Loucy (cell line): ENCODE measurements at regions not wholly inside any gene's neighbourhood (a gene's known extent, or its start where the extent isn't known, plus 50 kb on each side); places are given as distances from the start of the nearest gene placed in this dataset.

Experiments used
- CTCF ChIP-seq: fragments of 200-600 bp; sonication (generic); conservative IDR thresholded peaks from 2 replicates; pipeline ENCODE4 v1.5.1; 2014; ENCODE audit warnings: mild to moderate bottlenecking, antibody characterized with exemption, low read length
- EZH2phosphoT487 ChIP-seq: fragments of 200-600 bp; IDR thresholded peaks from 2 replicates; pipeline ENCODE4 v1.6.1; 2018; ENCODE audit warnings: antibody characterized with exemption, mild to moderate bottlenecking, moderate library complexity, borderline replicate concordance

DNA sequence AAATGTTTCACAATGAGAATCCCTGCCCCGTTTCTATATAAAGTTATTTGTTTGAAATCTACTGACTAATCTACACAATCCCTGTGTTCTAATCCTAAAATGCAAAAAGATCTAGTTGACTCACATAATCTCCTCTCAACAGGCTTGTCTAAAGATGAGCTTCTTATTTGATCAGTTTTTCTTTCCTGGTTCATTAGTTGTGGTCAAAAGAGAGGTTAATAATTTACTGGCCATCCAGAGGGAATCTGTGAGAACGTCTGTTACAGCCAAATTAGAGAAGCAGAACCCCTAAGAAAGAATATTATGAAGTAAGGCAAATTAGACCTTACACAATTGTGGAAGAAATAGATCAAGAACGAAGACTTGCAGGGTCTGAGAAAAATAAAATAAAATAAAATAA is 173.7 kb upstream of the ANO3 start:
- no peak for TF ChIP-seq CTCF
- TF ChIP-seq EZH2phosphoT487, result no peak
